HL-60 (cell line): ENCODE measurements at regions not wholly inside any gene's neighbourhood (a gene's known extent, or its start where the extent isn't known, plus 50 kb on each side); places are given as distances from the start of the nearest gene placed in this dataset.

Experiments
- CTCF ChIP-seq: IDR thresholded peaks from one replicate; pipeline ENCODE4 v1.5.1; 2011; ENCODE audit warnings: low read length, control low read depth, inconsistent platforms; ENCODE audit not compliant: insufficient read depth
- GABPA ChIP-seq: IDR thresholded peaks from 2 replicates; pipeline ENCODE4 v1.6.1; 2012; ENCODE audit warnings: low read depth
- POLR2AphosphoS5 ChIP-seq: IDR thresholded peaks from 2 replicates; pipeline ENCODE4 v1.6.1; 2012; ENCODE audit warnings: low read depth
- SPI1 ChIP-seq: IDR thresholded peaks from 2 replicates; pipeline ENCODE4 v1.6.1; 2012; ENCODE audit warnings: low read depth, mild to moderate bottlenecking, borderline replicate concordance
- TF ChIP-seq, protein P1 (sequence below): IDR thresholded peaks from 2 replicates; pipeline ENCODE4 v1.6.1; 2012; ENCODE audit warnings: low read depth; ENCODE audit not compliant: insufficient replicate concordance

GRCh38 chr15:81859737-81860516, 185.9 kb downstream of the MEX3B start:
- no peak for TF ChIP-seq SPI1
- TF ChIP-seq, protein P1, sequence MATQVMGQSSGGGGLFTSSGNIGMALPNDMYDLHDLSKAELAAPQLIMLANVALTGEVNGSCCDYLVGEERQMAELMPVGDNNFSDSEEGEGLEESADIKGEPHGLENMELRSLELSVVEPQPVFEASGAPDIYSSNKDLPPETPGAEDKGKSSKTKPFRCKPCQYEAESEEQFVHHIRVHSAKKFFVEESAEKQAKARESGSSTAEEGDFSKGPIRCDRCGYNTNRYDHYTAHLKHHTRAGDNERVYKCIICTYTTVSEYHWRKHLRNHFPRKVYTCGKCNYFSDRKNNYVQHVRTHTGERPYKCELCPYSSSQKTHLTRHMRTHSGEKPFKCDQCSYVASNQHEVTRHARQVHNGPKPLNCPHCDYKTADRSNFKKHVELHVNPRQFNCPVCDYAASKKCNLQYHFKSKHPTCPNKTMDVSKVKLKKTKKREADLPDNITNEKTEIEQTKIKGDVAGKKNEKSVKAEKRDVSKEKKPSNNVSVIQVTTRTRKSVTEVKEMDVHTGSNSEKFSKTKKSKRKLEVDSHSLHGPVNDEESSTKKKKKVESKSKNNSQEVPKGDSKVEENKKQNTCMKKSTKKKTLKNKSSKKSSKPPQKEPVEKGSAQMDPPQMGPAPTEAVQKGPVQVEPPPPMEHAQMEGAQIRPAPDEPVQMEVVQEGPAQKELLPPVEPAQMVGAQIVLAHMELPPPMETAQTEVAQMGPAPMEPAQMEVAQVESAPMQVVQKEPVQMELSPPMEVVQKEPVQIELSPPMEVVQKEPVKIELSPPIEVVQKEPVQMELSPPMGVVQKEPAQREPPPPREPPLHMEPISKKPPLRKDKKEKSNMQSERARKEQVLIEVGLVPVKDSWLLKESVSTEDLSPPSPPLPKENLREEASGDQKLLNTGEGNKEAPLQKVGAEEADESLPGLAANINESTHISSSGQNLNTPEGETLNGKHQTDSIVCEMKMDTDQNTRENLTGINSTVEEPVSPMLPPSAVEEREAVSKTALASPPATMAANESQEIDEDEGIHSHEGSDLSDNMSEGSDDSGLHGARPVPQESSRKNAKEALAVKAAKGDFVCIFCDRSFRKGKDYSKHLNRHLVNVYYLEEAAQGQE: no peak
- TF ChIP-seq CTCF: no peak
- no peak for TF ChIP-seq POLR2AphosphoS5
- TF ChIP-seq GABPA: no peak
